ENCODE measurements at regions not wholly inside any gene's neighbourhood (a gene's known extent, or its start where the extent isn't known, plus 50 kb on each side); places are given as distances from the start of the nearest gene placed in this dataset.

- TF ChIP-seq CTCF (IDR thresholded peaks at IDR 0.05): no peak
- TF ChIP-seq POLR2A (IDR thresholded peaks at IDR 0.05): no peak
Observed at GRCh38 chr15:62953496-62954045, 89.0 kb upstream of the TPM1 start.
